HCT116 (cell line): ENCODE measurements at regions not wholly inside any gene's neighbourhood (a gene's known extent, or its start where the extent isn't known, plus 50 kb on each side); places are given as distances from the start of the nearest gene placed in this dataset.

ENCODE experiments used
- CTCF ChIP-seq, 3 experiments: fragments of 200-600 bp in 1 of 3; sonication (generic) in 1 of 3; IDR thresholded peaks in 2 of 3; conservative IDR thresholded peaks in 1 of 3; 2 replicates each; pipeline ENCODE4 v1.5.1; 2012 to 2017; ENCODE audit warnings: low read depth in 2 of 3, low read length in 2 of 3, antibody characterized with exemption in 1 of 3, borderline replicate concordance in 1 of 3, control low read depth in 1 of 3, mild to moderate bottlenecking in 1 of 3, mixed read lengths in 1 of 3, mixed run types in 1 of 3, moderate library complexity in 1 of 3; ENCODE audit not compliant: insufficient read depth in 1 of 3
- POLR2A ChIP-seq: IDR thresholded peaks from 2 replicates; pipeline ENCODE4 v1.7.0; 2011; ENCODE audit warnings: borderline replicate concordance; ENCODE audit not compliant: insufficient read depth, insufficient read length; ENCODE audit errors: extremely low read depth
- SIN3A ChIP-seq: IDR thresholded peaks from 2 replicates; pipeline ENCODE4 v1.6.1; 2012; ENCODE audit warnings: low read depth

- TF ChIP-seq CTCF (IDR thresholded peaks at IDR 0.05 in 2 of 3, conservative IDR thresholded peaks at IDR 0.05 in 1 of 3; ENCODE audit: borderline replicate concordance in 1 of 3, insufficient read depth in 1 of 3, low read depth in 2 of 3, low read length in 2 of 3), result no peak
- TF ChIP-seq SIN3A, result no peak
- TF ChIP-seq POLR2A, result no peak
Measured at GRCh38 chr11:23455321-23455891, 595.1 kb upstream of the CCDC179 start.
